ENCODE measurements at regions not wholly inside any gene's neighbourhood (a gene's known extent, or its start where the extent isn't known, plus 50 kb on each side); places are given as distances from the start of the nearest gene placed in this dataset.

DNA sequence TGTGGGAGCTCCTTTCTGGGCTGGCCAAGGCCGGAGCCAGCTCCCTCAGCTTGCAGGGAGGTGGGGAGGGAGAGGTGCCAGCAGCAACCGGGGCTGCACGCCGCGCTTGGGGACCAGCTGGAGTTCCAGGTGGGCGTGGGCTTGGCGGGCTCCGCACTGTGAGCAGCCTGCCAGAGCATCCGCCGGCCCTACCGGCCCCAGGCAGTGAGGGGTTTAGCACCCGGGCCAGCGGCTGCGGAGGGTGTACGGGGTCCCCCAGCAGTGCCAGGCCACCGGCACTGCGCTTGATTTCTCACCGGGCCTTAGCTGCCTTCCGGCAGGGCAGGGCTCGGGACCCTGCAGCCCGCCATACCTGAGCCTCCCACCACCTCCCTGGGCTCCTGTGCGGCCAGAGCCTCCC lies 651.0 kb upstream of the ARPP21 start:
- no peak for DNase-seq (ENCODE audit: low read depth)
- no peak overlapping the region for H3K4me3 ChIP-seq (ENCODE audit: low read depth, low read length)
- TF ChIP-seq, protein P1, sequence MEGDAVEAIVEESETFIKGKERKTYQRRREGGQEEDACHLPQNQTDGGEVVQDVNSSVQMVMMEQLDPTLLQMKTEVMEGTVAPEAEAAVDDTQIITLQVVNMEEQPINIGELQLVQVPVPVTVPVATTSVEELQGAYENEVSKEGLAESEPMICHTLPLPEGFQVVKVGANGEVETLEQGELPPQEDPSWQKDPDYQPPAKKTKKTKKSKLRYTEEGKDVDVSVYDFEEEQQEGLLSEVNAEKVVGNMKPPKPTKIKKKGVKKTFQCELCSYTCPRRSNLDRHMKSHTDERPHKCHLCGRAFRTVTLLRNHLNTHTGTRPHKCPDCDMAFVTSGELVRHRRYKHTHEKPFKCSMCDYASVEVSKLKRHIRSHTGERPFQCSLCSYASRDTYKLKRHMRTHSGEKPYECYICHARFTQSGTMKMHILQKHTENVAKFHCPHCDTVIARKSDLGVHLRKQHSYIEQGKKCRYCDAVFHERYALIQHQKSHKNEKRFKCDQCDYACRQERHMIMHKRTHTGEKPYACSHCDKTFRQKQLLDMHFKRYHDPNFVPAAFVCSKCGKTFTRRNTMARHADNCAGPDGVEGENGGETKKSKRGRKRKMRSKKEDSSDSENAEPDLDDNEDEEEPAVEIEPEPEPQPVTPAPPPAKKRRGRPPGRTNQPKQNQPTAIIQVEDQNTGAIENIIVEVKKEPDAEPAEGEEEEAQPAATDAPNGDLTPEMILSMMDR (IDR thresholded peaks at IDR 0.05; ENCODE audit: insufficient read depth, low read depth, low read length, missing control alignments) = no peak

DNA sequence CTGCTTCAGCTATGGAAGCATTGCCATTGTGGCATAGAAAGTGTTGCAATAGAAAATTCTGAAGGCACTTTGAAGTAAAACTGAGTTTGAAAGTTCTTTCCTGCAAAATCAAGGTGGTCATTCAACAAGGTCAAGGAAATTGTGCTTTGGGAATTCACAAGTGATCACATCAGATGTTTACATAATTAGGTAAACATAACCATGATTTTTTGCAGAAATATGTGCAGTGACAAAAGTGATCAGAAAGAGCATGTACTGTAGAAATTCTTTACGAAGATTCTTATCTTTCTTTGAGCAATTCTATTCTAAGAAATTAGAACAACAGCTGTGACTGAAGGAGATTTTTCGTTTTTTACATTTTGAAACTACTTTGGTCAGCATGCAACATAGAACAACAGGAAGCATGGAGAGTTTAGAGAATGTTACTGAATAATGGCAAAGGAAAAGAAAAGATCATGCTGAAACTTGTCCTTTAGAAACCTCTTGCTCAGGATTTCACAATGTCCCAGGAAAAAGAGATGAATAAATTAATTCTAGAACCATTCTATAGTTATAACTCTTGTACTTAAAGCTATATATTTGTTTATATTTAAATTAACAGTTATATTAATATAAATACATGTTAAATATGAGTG lies 643.4 kb upstream of the ARPP21 start:
- TF ChIP-seq, protein P1 (IDR thresholded peaks at IDR 0.05; ENCODE audit: insufficient read depth, low read depth, low read length, missing control alignments) = no peak
- H3K4me3 ChIP-seq (ENCODE audit: low read depth, low read length) = no peak overlapping the region
- DNase-seq (ENCODE audit: low read depth) = no peak

- TF ChIP-seq, protein P1 (IDR thresholded peaks at IDR 0.05; ENCODE audit: insufficient read depth, low read depth, low read length, missing control alignments) = no peak
- no peak overlapping the region for H3K4me3 ChIP-seq (ENCODE audit: low read depth, low read length)
- no peak for DNase-seq (ENCODE audit: low read depth)
Observed at GRCh38 chr3:34998902-34999301, 640.4 kb upstream of the ARPP21 start.

GRCh38 chr3:35012214-35012613 lies 627.1 kb upstream of the ARPP21 start:
- DNase-seq (ENCODE audit: low read depth) = no peak
- TF ChIP-seq, protein P1 (IDR thresholded peaks at IDR 0.05; ENCODE audit: insufficient read depth, low read depth, low read length, missing control alignments) = no peak
- no peak overlapping the region for H3K4me3 ChIP-seq (ENCODE audit: low read depth, low read length)

DNA sequence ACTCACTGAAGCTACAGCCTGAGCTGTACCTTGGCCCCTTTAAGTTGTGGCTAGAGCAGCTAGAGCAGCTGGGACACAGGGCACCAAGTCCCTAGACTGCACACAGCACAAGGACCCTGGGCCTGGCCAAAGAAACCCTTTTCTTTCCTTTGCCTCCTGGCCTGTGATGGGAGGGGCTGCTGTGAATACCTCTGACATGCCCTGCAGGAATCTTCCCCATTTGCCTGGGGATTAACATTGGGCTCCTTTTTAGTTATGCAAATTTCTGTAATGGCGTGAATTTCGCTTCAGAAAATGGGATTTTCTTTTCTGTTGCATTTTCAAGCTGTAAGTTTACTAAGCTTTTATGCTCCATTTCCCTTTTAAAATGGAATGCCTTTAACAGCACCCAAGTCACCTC lies 611.2 kb upstream of the ARPP21 start:
- TF ChIP-seq, protein P1 (IDR thresholded peaks at IDR 0.05; ENCODE audit: insufficient read depth, low read depth, low read length, missing control alignments) = no peak
- H3K4me3 ChIP-seq (ENCODE audit: low read depth, low read length) = no peak overlapping the region

GRCh38 chr3:35042210-35042991 lies 596.9 kb upstream of the ARPP21 start:
- TF ChIP-seq, protein P1 (IDR thresholded peaks at IDR 0.05; ENCODE audit: insufficient read depth, low read depth, low read length, missing control alignments) = no peak
- no peak overlapping the region for H3K4me3 ChIP-seq (ENCODE audit: low read depth, low read length)
- no peak for DNase-seq (ENCODE audit: low read depth)

More for the DNA sequence above, 611.2 kb upstream of the ARPP21 start:
- no peak for DNase-seq (ENCODE audit: low read depth)
